GM19372 (cell line): ENCODE measurements at regions not wholly inside any gene's neighbourhood (a gene's known extent, or its start where the extent isn't known, plus 50 kb on each side); places are given as distances from the start of the nearest gene placed in this dataset.
"Not testable (repeated sequence)": the region's sequence is repeated elsewhere in the genome, so short reads cannot be mapped to it uniquely, and the experiment has no call there.

Experiments
- ATAC-seq: cut with Tn5 transposase; IDR thresholded peaks from one replicate; pipeline ENCODE4 v1.9.1; 2021; ENCODE audit warnings: mild to moderate bottlenecking, low read depth, moderate library complexity; ENCODE audit not compliant: unreplicated experiment

GRCh38 chr5:152118676-152119470, 194.2 kb upstream of the GLRA1 start:
- no peak for ATAC-seq

GRCh38 chr5:152116934-152117333, 192.3 kb upstream of the GLRA1 start:
- no peak for ATAC-seq

- ATAC-seq: no peak
These were observed 188.8 kb upstream of the GLRA1 start for GRCh38 chr5:152113401-152113800.

DNA sequence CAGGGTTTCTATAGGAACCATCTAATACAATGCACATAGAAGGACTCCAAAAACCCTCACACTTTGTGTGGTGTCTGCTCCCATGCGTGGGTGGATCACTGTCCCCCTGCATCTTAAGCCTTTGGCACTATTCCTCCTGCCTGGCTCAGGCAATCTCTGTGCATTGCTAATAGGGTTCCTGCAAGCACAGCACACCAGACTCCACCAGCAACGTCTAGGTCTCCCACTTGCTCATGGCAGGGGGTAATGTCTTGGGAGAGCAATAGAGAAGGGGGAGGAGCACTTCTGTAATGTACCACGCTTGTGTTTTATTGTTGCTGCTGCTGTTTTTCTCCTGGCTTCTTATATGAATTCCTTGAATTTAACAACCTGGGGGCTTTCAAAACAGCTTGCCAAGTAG, 182.6 kb upstream of the GLRA1 start:
- no peak for ATAC-seq

DNA sequence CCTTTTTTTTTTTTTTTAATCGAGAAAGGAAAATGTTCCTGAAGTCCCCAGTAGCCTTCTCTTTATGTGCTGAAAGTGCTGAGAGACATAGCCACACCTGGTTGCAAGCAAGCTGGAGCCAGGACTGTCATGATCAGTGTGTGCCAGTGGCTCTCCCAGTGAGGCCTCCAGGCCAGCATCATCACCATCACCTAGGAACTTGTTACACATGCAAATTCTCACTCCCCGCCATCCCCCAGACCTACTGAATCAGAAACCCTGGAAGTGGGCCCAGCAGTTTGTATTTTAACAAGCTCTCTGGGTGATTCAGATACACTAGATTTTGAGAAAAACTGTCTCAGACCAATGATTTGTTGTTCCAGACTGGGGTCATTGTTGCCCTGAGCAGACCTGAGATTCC, 181.9 kb upstream of the GLRA1 start:
- no peak for ATAC-seq

DNA sequence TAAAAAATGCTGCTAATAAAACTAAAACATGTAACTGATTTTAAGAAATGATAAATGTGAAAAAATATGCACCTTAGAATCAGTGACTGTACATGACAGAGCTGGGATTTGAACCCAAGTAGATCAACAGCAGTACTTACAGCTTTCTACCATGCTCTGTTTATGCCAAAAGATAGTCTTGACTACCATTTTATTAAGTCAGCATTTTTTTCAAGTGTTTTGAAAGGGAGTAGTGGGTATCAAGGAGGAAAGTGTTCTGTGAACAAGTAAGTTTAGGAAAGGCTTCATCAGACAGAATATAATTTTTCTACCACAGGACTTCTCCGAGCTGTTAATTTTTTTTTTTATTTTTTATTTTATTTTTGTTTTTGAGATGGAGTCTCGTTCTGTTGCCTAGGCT, 180.4 kb upstream of the GLRA1 start:
- no peak for ATAC-seq

DNA sequence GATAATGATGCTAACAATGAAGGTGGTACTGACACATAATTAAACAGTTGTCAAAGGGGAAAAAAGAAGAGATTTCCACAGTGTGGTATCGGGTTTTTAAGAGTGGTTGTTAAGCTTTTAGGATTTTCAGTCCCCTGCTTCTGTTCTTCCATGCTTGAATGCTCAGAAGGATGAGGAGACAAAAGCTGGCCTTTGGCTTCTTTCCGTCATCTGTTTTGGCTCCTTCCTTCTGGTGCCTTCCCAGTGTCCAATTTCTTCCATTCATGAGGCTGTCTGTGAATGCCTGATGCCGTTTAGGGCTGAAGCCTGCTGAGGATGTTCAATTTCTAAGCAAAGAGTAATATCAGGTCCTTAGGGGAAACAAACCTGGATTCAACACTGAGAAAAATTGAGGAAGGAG, 179.6 kb upstream of the GLRA1 start:
- no peak for ATAC-seq

GRCh38 chr5:152102908-152103307, 178.3 kb upstream of the GLRA1 start:
- ATAC-seq: not testable (repeated sequence)

DNA sequence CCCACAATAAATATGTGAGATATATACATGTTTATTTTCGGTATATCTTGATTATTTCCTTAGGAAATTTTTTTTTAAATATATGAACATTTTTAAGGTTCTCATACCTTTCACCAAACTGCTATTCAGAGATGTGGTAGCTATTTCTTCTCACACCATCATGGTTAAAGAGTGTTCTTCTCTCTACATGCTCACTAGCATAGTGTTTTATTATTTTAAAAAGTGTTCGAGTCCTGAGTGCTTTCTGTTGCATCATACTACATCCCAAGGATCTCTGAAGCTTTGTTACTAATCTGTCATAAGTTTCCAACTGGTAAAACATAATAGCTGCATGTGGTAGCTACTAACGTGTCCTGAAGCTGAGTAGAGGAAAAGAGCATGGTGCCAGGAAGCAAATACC, 177.4 kb upstream of the GLRA1 start:
- no peak for ATAC-seq

DNA sequence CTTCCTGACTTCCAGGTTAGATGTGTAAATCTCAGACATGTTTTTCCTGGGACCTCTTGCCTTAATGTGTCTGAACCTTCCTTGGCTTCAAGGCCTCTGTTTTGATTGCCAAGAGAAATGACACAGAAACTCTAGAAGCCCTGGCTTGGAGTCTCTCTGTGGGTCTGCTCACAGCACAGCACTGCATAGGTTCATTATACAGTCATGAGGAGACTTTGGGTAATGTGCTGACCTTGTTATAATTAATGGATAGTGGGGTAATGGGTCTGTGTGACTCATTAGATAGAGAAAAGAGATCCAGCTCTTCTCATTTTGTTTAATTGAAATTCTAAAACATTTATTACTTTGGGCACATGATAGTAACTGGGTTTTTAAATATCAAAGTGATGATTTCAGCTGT, 175.8 kb upstream of the GLRA1 start:
- ATAC-seq: no peak

DNA sequence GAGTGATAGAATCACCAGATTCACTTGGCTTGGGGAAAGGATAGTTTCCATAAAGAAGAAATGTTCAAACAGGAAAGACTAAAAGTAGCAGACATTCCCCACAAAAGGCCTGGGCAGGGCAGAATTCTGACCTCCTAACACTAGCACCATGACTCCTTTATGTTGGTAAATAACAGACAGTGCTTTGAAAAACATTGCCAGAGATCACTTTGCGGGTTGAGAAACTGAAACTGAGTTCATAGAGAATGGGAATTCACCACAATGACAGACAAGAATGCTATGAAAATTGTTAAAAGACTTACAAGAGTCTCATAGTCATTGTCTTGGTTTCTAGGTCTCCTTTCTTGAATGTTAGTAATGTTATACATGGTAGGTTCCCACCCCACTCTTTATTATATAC, 172.5 kb upstream of the GLRA1 start:
- no peak for ATAC-seq

DNA sequence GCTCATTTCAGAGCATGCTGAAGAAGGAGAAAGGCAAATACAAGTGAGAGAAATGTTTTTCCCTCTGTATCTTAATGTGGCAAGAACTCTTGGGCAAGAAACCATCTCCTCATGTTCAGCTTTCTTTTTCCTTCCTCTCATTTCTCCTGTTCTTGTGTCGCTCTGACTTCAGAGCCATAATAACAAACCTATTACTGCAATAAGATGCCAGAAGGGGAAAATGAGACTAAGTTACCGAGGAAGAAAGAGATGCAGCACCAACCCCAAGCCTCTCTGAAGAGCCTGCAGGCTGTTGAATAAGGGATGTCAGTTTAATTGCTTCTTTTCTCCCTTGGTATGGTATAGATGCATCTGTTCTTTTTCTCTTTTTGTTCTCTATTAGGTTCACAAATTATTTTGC, 170.1 kb upstream of the GLRA1 start:
- ATAC-seq: no peak

GRCh38 chr5:152094060-152094459, 169.4 kb upstream of the GLRA1 start:
- no peak for ATAC-seq

DNA sequence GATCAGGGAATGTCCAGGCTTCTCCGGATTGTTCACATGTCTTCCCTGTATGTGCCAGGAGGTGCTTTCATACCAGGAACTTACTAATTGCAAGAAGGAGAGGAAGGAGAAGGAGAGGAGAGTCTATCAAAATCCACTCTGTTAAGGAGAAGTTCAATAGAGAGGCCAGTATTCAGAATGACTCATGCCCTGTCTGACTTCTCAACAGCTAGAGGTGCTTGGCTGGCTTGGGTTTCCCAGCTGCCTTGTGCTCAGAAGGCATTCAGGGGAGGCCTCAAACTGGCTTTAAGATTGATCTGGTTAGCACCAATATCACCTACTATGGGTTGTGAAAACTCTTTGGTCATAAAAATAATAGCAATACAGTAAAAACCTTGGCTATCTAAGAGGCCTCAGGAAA, 167.9 kb upstream of the GLRA1 start:
- ATAC-seq: no peak

- no peak for ATAC-seq
These were observed 165.0 kb upstream of the GLRA1 start for GRCh38 chr5:152089644-152090043.

DNA sequence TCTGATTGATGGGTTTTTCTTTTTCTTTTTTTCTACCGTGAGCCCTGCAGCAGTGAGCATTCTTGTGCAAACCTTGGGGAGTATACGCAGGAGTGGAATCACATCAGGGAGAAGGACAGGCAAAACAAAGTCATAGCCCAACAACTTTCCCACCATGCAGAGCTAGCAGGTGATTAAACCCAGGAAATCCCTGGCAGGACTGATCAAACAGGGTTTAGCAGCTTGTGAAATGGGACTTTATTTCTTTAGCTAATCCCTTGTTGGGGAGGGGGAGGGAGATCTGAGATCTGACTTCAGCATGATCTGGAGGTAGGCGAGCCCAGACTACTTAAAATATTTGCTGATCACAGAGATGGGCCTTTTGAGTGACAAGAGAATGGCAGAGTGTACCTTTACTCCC, 162.0 kb upstream of the GLRA1 start:
- ATAC-seq: no peak

GRCh38 chr5:152084476-152084875, 159.8 kb upstream of the GLRA1 start:
- no peak for ATAC-seq

DNA sequence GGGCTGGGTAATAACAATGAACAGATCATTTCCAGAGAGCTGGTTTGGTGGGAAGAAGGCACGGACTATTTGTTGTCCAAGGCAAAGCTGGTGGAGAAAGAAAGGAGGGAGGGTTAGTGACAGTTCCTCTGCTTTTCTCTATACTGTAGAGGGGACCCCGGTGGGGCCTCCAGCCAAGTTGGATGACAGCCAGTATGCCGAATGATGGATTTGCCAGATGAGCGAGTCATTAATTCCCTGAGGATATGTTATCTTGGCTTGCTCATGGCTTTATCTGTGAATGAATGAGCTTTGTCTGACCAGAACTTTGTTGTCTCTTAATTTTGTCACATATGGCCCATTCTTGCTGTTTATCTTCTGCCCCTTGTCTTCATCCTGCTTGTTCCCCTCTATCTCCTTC, 158.6 kb upstream of the GLRA1 start:
- ATAC-seq: no peak

DNA sequence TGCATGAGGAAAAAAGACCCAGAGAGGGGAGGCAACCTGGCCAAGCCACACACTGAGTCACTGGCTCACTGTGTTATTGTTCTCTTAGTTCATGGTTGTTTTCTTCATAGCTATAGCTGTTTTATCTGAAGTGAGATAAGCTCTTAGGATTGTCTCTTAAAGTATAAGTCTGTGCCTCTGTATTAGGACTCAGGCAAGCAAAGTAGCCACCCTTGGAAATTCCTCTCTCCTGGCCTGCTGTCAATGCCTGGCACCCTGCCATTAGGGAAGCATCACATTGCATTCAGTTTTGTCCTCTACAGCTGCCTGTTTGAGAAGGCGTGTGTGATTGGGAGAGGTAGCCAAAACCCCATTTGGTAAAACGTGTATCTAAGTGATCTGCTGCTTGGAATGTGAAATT, 147.4 kb upstream of the GLRA1 start:
- ATAC-seq: no peak

GRCh38 chr5:152070591-152070990, 145.9 kb upstream of the GLRA1 start:
- no peak for ATAC-seq

DNA sequence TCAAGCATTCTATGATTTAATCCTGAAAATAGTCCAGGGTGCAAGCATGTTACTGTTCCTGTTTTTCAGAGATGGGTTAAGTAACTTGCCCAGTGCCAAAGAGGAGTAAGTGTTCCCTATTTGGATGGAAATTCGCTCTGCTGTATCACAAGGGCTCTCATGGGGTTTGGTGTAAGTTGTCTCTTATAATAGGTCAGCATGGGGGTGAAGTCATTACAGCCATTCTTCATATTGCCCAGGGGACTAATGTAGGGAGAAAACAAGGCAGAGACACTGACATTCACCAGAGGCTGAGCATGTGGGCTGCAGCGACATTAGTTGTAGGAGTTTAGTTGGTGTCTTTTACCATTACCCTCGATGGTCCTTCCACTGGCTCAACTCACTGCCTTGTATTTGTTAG, 142.1 kb upstream of the GLRA1 start:
- ATAC-seq: no peak

DNA sequence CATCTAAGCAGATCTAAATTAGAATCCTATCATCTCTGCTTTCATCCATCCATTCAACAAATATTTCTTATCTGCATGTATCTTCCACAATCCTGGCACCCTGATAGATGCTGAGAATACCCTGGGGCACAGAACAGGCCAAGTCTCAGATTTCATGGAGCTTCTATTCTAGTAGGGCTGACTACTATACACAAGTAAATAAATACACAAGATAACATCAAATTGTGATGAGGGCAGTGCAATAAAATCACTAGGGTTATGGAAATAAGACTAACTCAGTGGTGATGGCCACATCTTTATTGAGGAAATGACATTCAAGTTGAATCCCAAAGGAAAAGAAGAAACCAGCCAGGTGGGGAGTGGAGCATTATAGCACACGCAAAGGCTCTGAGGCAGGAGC, 138.4 kb upstream of the GLRA1 start:
- no peak for ATAC-seq

GRCh38 chr5:152061095-152061494, 136.4 kb upstream of the GLRA1 start:
- ATAC-seq: no peak
